SJCRH30 (cell line): ENCODE measurements at regions not wholly inside any gene's neighbourhood (a gene's known extent, or its start where the extent isn't known, plus 50 kb on each side); places are given as distances from the start of the nearest gene placed in this dataset.

Experiments used
- DNase-seq, 2 experiments: peaks; one replicate each; pipeline ENCODE4 v3.0.0-alpha.2; 2015 to 2020
- H3K27ac ChIP-seq: fragments of 250-450 bp; sonication (Bioruptor Pico); 2 replicates; pipeline ENCODE4 v1.5.1; 2020; ENCODE audit warnings: mild to moderate bottlenecking, moderate library complexity
- H3K27me3 ChIP-seq: fragments of 250-450 bp; sonication (Bioruptor Pico); 2 replicates; pipeline ENCODE4 v1.5.1; 2020; ENCODE audit warnings: mild to moderate bottlenecking, moderate library complexity
- H3K36me3 ChIP-seq: fragments of 250-450 bp; sonication (Bioruptor Pico); 2 replicates; pipeline ENCODE4 v1.5.1; 2020; ENCODE audit warnings: mild to moderate bottlenecking, moderate library complexity
- H3K4me1 ChIP-seq: fragments of 250-450 bp; sonication (Bioruptor Pico); 2 replicates; pipeline ENCODE4 v1.5.1; 2020; ENCODE audit warnings: mild to moderate bottlenecking, moderate library complexity
- H3K4me3 ChIP-seq: fragments of 250-450 bp; sonication (Bioruptor Pico); 2 replicates; pipeline ENCODE4 v1.5.1; 2020; ENCODE audit warnings: mild to moderate bottlenecking, moderate library complexity
- H3K9me3 ChIP-seq: fragments of 250-450 bp; sonication (Bioruptor Pico); replicated peaks from 2 replicates; pipeline ENCODE4 v1.5.1; 2020; ENCODE audit warnings: mild to moderate bottlenecking, moderate library complexity

GRCh38 chrX:9339603-9340491 is 125.0 kb upstream of the TBL1X start:
- H3K36me3 ChIP-seq = no peaks in the 10 kb centered on the region
- peak overlapping the region; percentile 53 for H3K4me3 ChIP-seq
- peaks cover 13% of the 10 kb centered on the region for H3K4me1 ChIP-seq
- peak; percentile 70 to 87 for DNase-seq
- no peaks in the 10 kb centered on the region for H3K9me3 ChIP-seq
- H3K27ac ChIP-seq = peak overlapping the region; percentile 65; the same call in 1 of the 2 replicates
- H3K27me3 ChIP-seq = 0 out of 2 replicates have a peak, but pooled peaks cover 6% of the 10 kb centered on the region

- Histone ChIP-seq H3K27ac (peak overlapping the region; percentile 65), H3K9me3 (no peaks in the 10 kb centered on the region), H3K4me3 (peak overlapping the region; percentile 53), H3K4me1 (peaks cover 13% of the 10 kb centered on the region), H3K27me3 (0 out of 2 replicates have a peak, but pooled peaks cover 6% of the 10 kb centered on the region), H3K36me3 (no peaks in the 10 kb centered on the region)
- DNase-seq = peak; percentile 43 to 65
Observed at GRCh38 chrX:9340598-9341290, 124.1 kb upstream of the TBL1X start.

DNA sequence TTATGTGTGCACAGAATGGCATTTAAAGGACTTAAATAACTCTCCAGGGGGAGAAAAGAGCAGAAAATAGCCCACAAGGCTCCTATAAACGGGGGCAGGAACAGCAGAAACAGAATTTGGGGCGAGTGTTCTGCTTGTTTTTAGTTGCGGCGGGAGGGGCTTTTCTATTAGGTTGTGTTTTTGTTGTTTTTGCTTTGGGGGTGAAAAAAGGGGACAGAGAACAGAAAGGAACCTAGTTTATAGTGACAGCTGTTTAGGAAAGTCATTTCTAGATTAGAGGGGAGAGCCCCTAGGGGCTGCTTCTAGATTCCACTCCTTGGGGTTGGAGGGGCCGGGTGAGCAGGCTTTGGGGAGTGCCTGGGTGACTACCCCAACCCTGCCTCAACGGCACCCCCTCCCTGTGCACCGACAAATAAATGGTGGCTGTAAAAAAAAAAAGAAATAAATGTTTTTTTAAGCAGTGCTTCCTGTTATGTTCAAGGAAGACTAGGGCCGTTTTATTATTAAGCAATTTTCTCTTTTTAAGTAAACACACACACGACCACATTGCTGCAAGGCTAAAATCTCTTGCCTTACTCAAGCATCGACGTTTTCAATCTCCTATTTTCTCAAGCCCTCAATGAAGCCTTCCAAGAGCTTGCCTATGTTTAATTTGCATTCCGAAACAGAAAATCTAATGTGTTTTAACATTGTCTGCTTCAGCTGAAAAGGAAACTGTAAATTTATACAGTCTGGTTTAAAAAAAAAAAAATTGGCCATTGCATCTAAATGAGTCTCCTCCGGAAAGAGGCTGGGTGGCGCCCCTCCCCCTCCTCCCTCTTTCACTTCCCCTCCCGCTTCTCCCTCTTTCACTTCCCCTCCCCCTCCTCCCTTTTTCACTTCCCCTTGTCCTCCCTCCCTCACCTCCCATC is 123.3 kb upstream of the TBL1X start:
- Histone ChIP-seq H3K9me3 (no peaks in the 10 kb centered on the region), H3K36me3 (no peaks in the 10 kb centered on the region), H3K27me3 (0 out of 2 replicates have a peak, but pooled peaks cover 6% of the 10 kb centered on the region), H3K4me1 (peaks cover 13% of the 10 kb centered on the region), H3K4me3 (peak overlapping the region; percentile 53), H3K27ac (peak overlapping the region; percentile 65)
- peak; percentile 62 to 71 for DNase-seq

DNA sequence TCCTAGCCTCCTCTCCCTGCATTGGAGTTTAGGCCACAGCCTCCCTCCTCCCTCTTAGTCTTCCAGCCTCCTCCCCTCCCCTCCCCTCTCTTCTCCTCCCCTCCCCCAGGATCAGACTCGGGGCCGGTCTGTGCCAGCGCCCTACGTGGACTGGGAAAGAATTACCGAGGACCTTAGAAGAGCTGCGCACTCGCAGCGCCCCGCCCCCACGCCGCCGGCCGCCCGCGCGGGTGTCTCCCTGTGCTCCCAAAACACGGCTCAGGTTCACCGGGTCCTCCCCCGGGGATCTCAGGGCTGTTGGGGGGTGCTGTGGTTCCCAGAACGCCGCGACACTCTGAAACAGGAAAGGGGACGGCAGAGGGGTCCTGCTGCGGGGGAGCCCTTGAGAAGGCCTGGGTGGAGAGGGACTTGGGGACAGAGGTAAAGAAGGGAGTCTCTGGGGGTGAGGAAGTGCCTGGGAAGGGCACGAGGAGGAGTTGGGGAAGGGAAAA is 122.3 kb upstream of the TBL1X start:
- Histone ChIP-seq H3K4me3 (peak overlapping the region; percentile 40), H3K27ac (no peak overlapping the region), H3K4me1 (peaks cover 13% of the 10 kb centered on the region), H3K27me3 (0 out of 2 replicates have a peak, but pooled peaks cover 6% of the 10 kb centered on the region), H3K36me3 (no peaks in the 10 kb centered on the region), H3K9me3 (no peaks in the 10 kb centered on the region)
- peak; percentile 81 to 88 for DNase-seq

DNA sequence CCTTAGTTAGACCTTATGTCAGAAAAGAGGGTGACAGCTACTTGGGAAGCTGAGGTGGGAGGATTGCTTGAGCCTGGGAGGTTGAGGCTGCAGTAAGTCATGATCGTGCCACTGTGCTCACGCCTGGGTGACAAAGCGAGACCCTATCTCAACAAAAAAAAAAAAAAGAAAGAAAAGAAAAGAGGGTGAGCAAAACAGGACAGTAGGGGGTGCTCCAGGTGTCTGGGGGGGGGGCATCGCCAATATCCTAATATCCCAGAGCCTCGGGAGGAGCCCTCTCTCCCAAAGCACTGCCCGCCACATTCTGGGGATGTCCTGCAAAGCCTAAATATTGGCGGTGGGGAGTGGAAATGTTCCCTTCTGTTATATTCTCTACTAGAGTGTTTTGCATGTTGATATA is 120.9 kb upstream of the TBL1X start:
- Histone ChIP-seq H3K9me3 (no peaks in the 10 kb centered on the region), H3K27me3 (0 out of 2 replicates have a peak, but pooled peaks cover 6% of the 10 kb centered on the region), H3K36me3 (no peaks in the 10 kb centered on the region), H3K27ac (no peak overlapping the region), H3K4me1 (peaks cover 13% of the 10 kb centered on the region), H3K4me3 (no peak overlapping the region)
- DNase-seq = no peak

DNA sequence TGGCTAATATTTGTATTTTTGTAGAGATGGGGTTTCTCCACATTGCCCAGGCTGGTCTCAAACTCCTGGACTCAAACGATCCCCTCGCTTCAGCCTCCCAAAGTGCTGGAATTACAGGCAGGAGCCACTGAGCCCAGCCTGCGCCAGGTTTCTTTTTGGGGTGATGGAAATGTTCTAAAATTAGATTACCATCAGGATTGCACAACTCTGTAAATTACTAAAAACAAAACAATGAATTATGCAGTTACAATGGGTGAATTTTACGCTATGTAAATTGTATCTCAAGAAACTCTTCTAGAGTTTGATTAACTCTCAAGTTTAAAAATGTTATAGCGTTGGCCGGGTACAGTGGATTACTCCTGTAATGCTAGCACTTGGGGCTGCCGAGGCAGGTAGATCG is 118.9 kb upstream of the TBL1X start:
- Histone ChIP-seq H3K9me3 (no peaks in the 10 kb centered on the region), H3K27ac (no peak overlapping the region), H3K27me3 (0 out of 2 replicates have a peak, but pooled peaks cover 6% of the 10 kb centered on the region), H3K4me1 (peaks cover 2% of the 10 kb centered on the region), H3K36me3 (no peaks in the 10 kb centered on the region), H3K4me3 (no peak overlapping the region)
- DNase-seq = no peak

DNA sequence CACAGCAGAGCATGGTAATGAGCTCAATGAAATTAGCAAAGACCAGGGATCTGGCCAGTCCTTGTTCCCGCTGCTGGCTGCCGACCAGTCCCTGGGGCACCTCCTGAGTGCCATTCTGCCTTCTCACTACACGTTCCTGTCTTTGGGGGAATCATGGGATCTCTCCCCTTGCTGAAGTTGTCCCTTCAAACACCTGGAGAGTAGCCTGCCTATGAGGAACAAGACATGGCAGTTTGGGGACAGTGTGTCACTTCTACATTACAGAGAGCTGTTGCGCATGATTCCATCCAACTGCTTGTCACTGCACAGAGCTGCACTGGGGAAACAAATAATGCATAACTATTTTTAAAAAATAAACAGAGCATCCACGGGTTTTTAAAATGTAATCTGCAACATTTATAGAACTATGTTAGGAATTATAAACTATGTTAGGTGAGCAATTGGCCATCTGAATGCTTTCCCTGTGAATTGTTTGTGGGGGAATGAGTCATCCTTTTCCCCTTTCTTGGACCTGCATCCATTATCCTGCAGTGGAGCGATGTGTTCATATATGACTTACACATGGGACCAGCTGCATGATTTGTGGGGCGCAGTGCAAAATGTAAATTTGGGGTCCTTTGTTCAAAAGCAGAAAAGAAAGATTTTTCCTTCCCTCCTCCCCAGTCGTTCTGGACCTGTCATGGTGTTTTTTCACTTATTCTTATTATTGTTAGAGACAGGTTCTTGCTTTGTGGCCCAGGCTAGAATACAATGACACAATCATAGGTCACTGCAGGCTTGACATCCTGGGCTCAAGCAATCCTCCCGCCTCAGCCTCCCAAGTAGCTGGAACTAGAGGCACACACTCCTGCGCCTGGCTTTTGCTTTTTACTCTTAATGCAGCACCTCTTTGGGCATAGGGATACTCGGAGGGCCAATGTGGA is 115.0 kb upstream of the TBL1X start:
- Histone ChIP-seq H3K27me3 (no peaks in the 10 kb centered on the region), H3K4me1 (no peaks in the 10 kb centered on the region; the same call in 1 of the 2 replicates), H3K4me3 (no peak overlapping the region), H3K9me3 (no peaks in the 10 kb centered on the region), H3K27ac (no peak overlapping the region), H3K36me3 (no peaks in the 10 kb centered on the region)
- no peak for DNase-seq

- H3K4me3 ChIP-seq = no peak overlapping the region
- no peaks in the 10 kb centered on the region for H3K36me3 ChIP-seq
- no peaks in the 10 kb centered on the region for H3K9me3 ChIP-seq
- no peak overlapping the region for H3K27ac ChIP-seq
- no peak for DNase-seq
- no peaks in the 10 kb centered on the region for H3K27me3 ChIP-seq
- H3K4me1 ChIP-seq = no peaks in the 10 kb centered on the region; the same call in 1 of the 2 replicates
Observed at GRCh38 chrX:9351126-9351525, 113.7 kb upstream of the TBL1X start.

DNA sequence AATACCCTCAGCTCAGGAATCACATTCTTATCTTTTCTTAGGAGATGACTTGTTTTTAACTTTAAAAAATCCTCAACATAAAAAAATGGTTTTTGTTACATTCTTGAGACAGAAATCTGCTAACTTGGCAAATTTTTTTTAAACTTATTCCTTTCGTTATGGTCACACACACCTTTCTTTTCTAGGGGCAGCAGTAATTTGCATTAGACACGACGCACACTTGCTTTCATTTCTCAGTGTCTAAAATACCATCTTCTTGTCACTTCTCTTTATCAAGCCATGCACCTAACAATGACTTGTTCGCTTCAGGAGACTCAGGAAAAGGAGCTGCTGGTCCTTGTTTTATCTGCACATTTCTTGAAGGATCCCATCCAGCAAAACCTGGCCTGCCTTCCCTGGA is 112.6 kb upstream of the TBL1X start:
- Histone ChIP-seq H3K9me3 (no peaks in the 10 kb centered on the region), H3K27me3 (no peaks in the 10 kb centered on the region), H3K27ac (no peak overlapping the region), H3K36me3 (no peaks in the 10 kb centered on the region), H3K4me3 (no peak overlapping the region), H3K4me1 (no peaks in the 10 kb centered on the region; the same call in 1 of the 2 replicates)
- DNase-seq = no peak

GRCh38 chrX:9352694-9353411 is 112.0 kb upstream of the TBL1X start:
- no peak for DNase-seq
- no peak overlapping the region for H3K4me3 ChIP-seq
- H3K36me3 ChIP-seq = no peaks in the 10 kb centered on the region
- H3K27ac ChIP-seq = no peak overlapping the region
- H3K9me3 ChIP-seq = no peaks in the 10 kb centered on the region
- H3K4me1 ChIP-seq = no peaks in the 10 kb centered on the region
- H3K27me3 ChIP-seq = no peaks in the 10 kb centered on the region

GRCh38 chrX:9354918-9355317 is 109.9 kb upstream of the TBL1X start:
- no peaks in the 10 kb centered on the region for H3K36me3 ChIP-seq
- no peak for DNase-seq
- H3K27me3 ChIP-seq = no peaks in the 10 kb centered on the region
- H3K4me3 ChIP-seq = no peak overlapping the region
- no peaks in the 10 kb centered on the region for H3K9me3 ChIP-seq
- no peak overlapping the region for H3K27ac ChIP-seq
- no peaks in the 10 kb centered on the region for H3K4me1 ChIP-seq

DNA sequence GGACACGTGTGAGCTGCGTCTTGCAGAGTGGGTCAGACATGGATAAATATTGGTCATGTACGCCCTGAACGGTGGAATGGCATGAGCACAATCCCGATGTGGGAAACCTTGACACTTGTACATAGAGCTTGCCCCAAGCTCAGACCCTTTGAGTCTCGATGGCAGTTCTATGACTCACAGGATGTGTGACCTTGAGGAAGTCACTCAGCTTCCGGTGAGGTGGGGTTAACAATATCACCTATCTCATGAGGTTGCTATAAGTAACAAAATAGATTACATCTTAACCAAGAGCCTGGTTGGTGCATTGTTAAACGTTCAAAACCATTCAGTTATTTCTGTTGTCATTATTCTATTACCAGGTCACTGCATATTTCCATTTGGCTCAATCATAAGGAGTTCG is 109.1 kb upstream of the TBL1X start:
- Histone ChIP-seq H3K36me3 (no peaks in the 10 kb centered on the region), H3K27ac (no peak overlapping the region), H3K4me3 (no peak overlapping the region), H3K9me3 (no peaks in the 10 kb centered on the region), H3K27me3 (no peaks in the 10 kb centered on the region), H3K4me1 (no peaks in the 10 kb centered on the region)
- DNase-seq = no peak

DNA sequence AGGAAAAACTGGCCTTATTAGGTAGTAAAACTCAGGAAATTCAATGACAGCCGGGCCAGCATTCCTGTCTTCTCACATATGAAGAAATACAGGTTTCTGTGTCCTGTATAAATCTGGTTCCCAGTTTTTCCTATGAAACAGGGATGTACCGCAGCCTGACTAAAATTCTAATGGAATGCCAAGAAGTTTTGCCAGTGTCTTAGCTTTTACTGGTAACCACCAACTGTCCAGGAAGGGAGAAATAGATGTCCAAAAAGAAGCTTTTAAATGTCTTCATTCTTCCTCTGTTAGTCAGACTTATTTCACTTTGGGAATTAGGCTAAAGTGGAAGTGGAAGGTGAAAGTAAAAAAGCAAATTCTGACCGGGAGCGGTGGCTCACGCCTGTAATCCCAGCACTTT is 108.0 kb upstream of the TBL1X start:
- no peak for DNase-seq

More for the DNA sequence above, 108.0 kb upstream of the TBL1X start:
- Histone ChIP-seq H3K9me3 (no peaks in the 10 kb centered on the region), H3K4me1 (no peaks in the 10 kb centered on the region), H3K27me3 (no peaks in the 10 kb centered on the region), H3K36me3 (no peaks in the 10 kb centered on the region), H3K4me3 (no peak overlapping the region), H3K27ac (no peak overlapping the region)
